ENCODE measurements at regions not wholly inside any gene's neighbourhood (a gene's known extent, or its start where the extent isn't known, plus 50 kb on each side); places are given as distances from the start of the nearest gene placed in this dataset.

DNA sequence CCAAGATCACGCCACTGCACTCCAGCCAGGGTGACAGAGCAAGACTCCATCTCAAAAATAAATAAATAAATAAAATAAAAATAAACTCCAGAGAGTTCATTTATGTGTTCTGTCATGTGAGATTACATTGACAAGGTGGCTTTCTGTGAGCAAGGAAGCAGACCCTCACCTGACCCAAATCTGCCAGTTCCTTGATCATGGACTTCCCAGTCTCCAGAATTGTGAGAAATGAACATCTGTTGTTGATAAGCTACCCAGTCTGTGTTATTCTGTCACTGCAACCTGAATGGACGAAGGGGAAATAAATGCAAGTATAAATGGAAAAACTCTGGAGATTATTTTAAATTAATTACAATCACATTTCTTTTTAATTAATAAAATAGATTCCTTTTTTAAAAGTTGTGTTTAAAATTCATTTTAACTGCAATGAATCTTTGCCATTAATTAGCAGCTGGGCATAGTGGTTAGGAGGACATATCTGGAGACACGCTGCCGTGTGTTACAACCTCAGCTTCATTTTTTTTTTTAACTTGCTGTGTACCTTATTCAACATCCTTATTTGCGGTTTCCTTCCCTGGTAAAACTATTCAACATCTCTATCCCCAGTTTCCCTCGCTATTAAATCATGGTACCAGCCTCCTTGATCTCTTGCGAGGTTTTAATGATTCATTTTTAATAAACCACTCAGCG lies 376.4 kb downstream of the CHSY3 start:
- TF ChIP-seq CTCF (IDR thresholded peaks at IDR 0.05) (no peak), POLR2A (IDR thresholded peaks at IDR 0.05) (no peak)

All from transverse colon (tissue), 3 donors.